ENCODE measurements at regions not wholly inside any gene's neighbourhood (a gene's known extent, or its start where the extent isn't known, plus 50 kb on each side); places are given as distances from the start of the nearest gene placed in this dataset.

- no peak for DNase-seq (ENCODE audit: low spot score)
- TF ChIP-seq, protein P1, sequence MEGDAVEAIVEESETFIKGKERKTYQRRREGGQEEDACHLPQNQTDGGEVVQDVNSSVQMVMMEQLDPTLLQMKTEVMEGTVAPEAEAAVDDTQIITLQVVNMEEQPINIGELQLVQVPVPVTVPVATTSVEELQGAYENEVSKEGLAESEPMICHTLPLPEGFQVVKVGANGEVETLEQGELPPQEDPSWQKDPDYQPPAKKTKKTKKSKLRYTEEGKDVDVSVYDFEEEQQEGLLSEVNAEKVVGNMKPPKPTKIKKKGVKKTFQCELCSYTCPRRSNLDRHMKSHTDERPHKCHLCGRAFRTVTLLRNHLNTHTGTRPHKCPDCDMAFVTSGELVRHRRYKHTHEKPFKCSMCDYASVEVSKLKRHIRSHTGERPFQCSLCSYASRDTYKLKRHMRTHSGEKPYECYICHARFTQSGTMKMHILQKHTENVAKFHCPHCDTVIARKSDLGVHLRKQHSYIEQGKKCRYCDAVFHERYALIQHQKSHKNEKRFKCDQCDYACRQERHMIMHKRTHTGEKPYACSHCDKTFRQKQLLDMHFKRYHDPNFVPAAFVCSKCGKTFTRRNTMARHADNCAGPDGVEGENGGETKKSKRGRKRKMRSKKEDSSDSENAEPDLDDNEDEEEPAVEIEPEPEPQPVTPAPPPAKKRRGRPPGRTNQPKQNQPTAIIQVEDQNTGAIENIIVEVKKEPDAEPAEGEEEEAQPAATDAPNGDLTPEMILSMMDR (IDR thresholded peaks at IDR 0.05; ENCODE audit: borderline replicate concordance, control extremely low read depth, extremely low read depth, insufficient read depth, missing control alignments), result no peak
- in situ Hi-C loops (cut with MboI; ENCODE audit: low sequenced_read_pairs, unreplicated experiment), result loop anchor here (25.0 kb wide), 1 partner anchor 537 kb away; no protein-coding TSS in a partner anchor
These were observed 201.7 kb upstream of the ZNF618 start for GRCh38 chr9:113674436-113674835.

- in situ Hi-C loops (cut with MboI; ENCODE audit: low sequenced_read_pairs, unreplicated experiment), result no loop called here
- no peak for DNase-seq (ENCODE audit: low spot score)
- TF ChIP-seq, protein P1 (IDR thresholded peaks at IDR 0.05; ENCODE audit: borderline replicate concordance, control extremely low read depth, extremely low read depth, insufficient read depth, missing control alignments), result no peak
These were observed 200.6 kb upstream of the ZNF618 start for GRCh38 chr9:113675475-113675941.

- TF ChIP-seq, protein P1 (IDR thresholded peaks at IDR 0.05; ENCODE audit: borderline replicate concordance, control extremely low read depth, extremely low read depth, insufficient read depth, missing control alignments), result no peak
- in situ Hi-C loops (cut with MboI; ENCODE audit: low sequenced_read_pairs, unreplicated experiment), result no loop called here
- DNase-seq (ENCODE audit: low spot score), result no peak
These were observed 199.1 kb upstream of the ZNF618 start for GRCh38 chr9:113677057-113677456.

- in situ Hi-C loops (cut with MboI; ENCODE audit: low sequenced_read_pairs, unreplicated experiment), result no loop called here
- DNase-seq (ENCODE audit: low spot score), result no peak
- TF ChIP-seq, protein P1 (IDR thresholded peaks at IDR 0.05; ENCODE audit: borderline replicate concordance, control extremely low read depth, extremely low read depth, insufficient read depth, missing control alignments), result no peak
These were observed 198.5 kb upstream of the ZNF618 start for GRCh38 chr9:113677569-113677968.

GRCh38 chr9:113678119-113678858, 197.8 kb upstream of the ZNF618 start:
- DNase-seq (ENCODE audit: low spot score), result no peak
- in situ Hi-C loops (cut with MboI; ENCODE audit: low sequenced_read_pairs, unreplicated experiment), result no loop called here
- TF ChIP-seq, protein P1 (IDR thresholded peaks at IDR 0.05; ENCODE audit: borderline replicate concordance, control extremely low read depth, extremely low read depth, insufficient read depth, missing control alignments), result no peak

DNA sequence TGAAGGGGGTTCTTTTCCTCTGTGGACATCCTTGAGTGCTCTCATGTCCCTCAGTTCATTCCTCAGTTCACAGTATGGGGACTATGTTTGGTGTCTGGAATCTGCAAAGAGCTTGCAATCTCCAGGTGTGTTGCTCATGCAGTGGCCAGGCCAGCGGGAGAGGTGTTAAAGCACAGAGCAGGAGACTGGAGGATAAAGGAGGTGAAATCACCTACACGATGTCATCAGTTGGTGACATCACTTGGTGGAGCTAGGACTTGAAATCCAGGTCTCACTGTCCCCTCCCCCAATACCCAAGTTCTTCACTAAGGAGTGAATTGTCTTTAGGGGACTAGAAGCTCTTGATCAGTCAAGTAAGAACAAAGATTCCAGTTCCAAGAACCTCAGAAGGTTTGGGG, 197.3 kb upstream of the ZNF618 start:
- DNase-seq (ENCODE audit: low spot score), result no peak
- TF ChIP-seq, protein P1 (IDR thresholded peaks at IDR 0.05; ENCODE audit: borderline replicate concordance, control extremely low read depth, extremely low read depth, insufficient read depth, missing control alignments), result no peak
- in situ Hi-C loops (cut with MboI; ENCODE audit: low sequenced_read_pairs, unreplicated experiment), result no loop called here

Measured in GM13976 (cell line).